ENCODE measurements at regions not wholly inside any gene's neighbourhood (a gene's known extent, or its start where the extent isn't known, plus 50 kb on each side); places are given as distances from the start of the nearest gene placed in this dataset.

DNA sequence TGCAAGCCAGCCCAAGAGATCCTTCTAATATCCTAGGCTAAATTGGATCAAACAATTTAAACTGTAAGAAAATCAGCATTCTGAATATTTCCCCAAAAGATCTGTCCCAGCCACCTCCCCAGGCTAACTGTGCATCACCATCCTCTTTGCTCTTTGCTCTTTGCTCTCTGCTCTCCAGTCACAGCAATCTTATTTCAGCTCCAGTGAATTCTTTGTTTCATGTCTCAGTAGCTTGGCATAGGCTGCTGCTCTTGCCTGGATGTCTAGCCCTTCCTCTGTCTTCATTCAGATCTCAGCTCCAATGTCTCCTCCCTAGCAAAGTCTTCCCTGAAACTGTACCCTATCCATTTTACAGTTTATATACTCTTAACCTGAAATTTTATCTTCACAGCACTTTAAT lies 399.8 kb upstream of the USP15 start:
- no peak for DNase-seq

DNA sequence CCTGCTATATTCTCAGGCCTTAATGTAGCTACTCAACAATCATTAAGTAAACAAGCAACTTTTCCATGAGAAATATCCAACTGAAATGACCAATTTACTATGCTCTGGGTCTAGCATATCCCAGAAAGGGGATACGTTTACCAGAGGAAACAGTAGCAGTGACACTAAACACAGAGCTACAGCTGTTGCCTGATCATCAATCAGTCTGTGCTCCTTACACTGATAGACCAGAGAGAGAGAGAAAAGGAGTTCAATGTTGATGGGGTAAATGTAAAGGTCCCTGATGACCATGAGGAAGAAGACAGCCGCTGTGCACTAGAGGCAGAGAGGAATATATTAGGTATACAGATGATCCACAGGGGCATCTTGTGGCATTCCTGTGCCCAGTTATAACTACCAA lies 397.2 kb upstream of the USP15 start:
- DNase-seq, result no peak

DNA sequence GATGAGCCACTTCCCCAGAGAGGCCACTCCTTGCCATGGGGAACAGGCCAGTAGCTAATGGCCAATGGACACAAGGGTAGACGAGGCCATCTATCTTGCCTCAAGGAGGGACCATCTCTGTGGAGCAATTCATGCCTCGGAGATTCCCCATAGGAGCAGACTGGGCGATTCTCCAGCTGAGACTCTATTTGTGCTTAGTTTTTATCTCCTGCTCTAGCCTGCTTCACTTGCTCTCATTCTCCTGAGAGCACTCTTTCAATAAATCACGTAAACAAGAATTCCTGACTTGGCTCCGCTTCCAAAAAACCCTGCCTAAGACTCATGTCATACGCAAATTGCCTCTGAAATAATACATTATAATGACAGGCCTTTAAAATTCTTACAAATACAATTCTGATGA lies 396.4 kb upstream of the USP15 start:
- no peak for DNase-seq

DNA sequence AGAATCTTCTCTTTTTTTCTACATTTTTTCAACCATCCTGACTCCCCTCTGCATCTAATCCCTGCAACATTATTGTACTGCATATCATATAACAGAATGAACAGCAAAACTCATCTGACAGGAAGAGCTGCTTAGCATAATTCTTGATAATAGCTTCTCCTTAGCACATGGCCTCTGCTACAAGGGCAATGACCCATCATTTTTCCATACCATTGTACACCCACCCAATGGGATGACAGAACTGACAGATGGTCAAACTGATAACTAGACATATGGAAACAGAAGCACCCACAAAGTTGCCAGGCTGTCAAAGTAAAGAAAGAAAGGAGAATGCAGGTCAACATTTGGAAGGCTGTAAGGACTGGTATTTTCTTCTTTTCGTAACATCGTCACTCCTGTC lies 390.4 kb upstream of the USP15 start:
- no peak for DNase-seq

DNA sequence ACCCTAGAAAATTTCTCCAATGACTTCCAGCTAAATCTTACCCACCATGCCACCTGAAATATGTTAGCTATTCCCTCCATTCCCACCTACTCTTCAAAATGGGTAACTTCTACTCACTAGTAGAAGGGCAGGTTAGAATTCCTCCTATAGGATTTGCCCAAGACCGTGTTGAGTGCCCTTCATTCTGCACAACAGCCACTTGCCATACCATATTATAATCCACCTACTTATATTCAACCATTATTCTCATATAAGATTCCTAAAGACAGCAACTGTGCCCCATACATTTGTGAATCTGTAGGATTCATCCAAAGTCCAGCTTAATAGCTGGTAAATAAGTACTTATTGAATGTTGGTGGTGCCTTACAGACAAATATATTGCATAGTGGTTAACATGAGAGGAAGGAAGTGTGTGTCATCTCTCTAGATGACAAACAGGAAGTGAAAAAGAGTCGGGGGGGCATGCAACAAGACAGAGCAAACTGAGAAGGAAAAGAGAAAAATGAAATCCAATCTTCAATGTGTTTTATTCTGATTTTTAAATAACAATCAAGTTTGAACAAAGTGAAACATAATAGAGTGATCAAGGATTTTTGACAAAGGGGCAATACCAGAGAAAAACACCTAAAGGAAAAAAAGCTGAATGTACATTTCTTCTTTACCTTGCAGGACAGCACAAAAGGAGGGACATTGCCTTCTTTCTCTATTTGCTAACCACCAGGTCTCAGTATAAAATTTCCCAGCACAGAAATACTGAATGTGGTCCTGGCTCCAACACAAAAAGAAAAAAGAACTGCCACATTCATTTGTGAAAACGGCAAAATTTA lies 389.3 kb upstream of the USP15 start:
- no peak for DNase-seq

DNA sequence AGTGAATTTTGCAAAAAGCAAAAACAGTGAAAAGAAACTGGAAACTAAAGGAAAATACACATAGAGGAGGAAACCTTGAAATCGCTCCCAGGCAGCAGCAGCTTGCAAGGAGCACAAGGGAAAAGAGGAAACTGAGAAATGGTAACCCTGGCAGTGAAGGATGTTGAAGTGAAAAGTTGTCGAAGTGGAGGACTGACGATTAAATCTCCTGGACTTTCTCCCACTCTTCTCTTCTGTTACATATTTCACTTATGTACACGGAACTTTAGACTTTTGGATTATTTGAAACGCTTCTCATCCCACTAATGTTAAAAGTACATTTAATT lies 388.8 kb upstream of the USP15 start:
- DNase-seq, result no peak

DNA sequence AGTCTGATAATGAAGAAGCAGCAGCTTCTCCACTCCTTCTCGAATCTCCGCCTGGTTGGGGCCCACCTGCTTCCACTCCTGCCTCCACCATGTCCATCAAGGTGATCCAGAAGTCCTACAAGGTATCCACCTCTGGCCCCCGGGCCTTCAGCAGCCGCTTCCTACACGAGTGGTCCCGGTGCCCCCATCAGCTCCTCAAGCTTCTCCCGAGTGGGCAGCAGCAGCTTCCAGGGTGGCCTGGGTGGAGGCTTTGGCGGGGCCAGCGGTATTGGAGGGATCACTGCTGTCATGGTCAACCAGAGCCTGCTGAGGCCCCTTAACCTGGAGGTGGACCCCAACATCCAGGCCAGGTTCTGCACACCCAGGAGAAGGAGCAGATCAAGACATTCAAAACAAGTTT lies 381.0 kb upstream of the USP15 start:
- DNase-seq, result no peak

GRCh38 chr12:61880186-61880585 lies 380.0 kb upstream of the USP15 start:
- DNase-seq, result no peak

DNA sequence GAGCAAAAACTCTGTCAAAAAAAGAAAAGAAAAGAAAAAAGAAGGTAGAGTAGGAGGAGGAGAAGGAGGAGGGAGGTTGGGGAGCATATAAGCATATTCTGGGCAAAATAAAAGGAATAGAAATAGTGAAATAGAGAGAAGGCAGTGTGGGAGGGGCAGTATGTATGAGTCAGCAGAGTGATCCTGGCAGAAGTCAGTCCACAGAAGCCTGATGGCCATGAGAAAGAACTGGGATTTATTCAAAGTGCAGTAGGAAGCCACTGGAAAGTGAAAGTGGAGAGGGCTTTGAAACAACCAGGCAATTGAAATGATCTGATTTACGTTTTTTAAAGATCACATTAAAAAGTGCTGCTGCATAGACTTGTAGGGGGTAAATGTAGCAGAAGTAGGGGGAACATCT lies 368.6 kb upstream of the USP15 start:
- DNase-seq, result no peak

DNA sequence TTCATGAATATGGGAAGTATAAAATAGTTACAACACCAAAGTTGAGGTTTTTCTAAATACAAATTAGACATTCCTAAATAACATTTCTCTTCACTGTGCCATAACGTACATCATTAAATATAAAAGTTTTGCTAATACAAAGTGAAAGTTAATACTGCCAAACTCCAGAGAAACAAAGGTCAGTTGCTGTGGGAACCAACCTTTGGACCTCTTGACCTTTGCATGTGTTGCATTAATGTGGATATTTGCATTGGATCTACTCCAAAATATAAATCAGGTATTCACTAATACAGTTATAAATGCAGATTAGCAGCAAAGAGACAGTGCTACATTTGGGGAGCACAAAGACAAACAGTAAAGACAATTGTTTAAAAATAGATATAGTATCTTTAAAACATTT lies 366.0 kb upstream of the USP15 start:
- DNase-seq, result no peak

DNA sequence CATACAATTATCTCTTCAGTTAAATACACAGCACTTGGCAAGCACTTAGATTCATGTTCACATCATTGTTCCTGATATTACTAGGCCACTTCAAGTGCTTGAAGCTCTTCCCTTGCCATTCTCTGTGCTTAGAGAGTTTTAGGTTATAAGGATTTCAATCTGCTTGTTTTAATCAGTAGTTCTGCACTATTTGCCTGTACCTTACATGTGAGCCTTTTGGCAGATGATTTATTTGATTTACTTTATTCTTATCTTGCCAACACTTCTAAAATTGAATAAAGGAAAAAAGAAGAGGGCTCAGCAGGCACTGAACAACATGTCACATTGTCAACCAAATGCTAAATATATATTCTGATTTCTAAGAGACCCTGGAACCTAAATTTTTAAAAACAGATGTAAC lies 363.8 kb upstream of the USP15 start:
- no peak for DNase-seq

- DNase-seq, result no peak
Measured at GRCh38 chr12:61902403-61902802, 357.8 kb upstream of the USP15 start.

- DNase-seq, result no peak
Measured at GRCh38 chr12:61911113-61911512, 349.1 kb upstream of the USP15 start.

GRCh38 chr12:61915420-61915819 lies 344.8 kb upstream of the USP15 start:
- no peak for DNase-seq

DNA sequence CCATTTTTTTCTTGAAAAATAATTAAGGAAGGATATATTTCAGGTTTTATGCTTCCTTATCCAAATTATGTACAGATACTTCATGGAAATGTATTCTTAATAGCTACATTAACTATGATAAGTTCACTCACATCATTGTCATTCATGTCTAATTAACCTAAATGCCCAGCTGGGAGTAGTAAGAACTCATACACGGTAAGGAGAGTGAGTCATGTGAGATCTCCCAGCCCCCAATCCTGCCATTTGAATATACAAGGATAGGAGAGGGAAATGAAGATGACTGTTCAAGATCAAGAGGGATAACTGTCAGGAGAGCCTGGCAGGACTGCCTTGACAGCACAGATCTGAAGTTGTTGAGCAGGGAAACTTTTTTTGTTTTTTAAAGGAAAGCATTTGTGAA lies 343.4 kb upstream of the USP15 start:
- DNase-seq, result no peak

DNA sequence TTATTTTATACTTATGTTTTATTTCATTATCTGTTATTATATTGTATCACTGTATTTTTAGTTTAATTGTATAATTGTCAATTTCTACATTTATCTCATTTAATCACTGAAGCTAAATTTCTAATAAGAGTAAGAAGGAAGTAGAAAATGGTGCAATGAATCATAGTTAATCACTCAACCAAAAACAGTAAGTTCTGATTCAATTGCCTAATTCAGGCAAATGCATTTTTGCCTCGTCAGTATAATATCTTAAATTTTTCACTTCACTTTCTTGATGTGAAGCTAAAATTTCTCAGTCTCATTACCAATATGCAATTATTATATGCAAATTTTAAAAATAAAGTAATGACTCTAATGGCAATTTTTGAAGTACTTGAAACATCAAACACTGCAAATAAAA lies 340.5 kb upstream of the USP15 start:
- no peak for DNase-seq

DNA sequence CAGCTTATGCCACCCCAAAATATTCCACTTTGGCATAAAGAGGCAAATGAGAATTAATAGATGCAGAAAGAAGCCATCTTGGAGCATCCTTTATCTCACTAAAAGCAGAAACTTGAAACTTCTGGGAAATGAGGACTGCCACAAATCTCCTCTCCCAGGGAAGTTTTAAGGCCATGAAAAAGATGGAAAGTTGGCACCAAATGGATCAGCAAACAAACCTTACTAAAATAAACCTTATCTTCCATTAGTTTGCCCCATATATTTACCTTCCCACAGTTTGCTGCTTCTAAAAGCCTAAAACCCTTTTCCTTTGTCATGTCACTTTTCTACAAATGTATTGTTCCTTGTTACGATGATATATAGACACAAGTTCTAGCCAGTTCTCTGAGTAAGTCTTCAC lies 340.0 kb upstream of the USP15 start:
- no peak for DNase-seq

- no peak for DNase-seq
Measured at GRCh38 chr12:61923152-61923551, 337.1 kb upstream of the USP15 start.

DNA sequence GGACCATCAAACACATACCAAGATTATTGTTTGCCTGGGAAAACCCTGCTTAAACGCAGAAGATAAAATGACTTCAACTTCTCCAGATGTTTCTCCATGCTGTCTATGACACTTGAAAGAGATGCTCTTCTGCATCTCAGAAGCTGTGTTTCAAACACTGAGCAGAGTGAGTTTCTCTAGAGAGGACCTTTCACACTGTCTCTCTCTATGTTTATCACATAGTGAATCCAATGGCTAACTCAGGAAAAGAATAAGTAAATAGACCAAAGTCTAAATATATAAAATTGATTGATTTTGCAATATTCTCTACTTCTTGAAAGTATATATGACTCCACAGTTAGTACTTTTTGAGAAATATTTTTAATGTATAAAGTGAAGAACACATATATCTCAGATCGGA lies 325.6 kb upstream of the USP15 start:
- DNase-seq, result no peak

DNA sequence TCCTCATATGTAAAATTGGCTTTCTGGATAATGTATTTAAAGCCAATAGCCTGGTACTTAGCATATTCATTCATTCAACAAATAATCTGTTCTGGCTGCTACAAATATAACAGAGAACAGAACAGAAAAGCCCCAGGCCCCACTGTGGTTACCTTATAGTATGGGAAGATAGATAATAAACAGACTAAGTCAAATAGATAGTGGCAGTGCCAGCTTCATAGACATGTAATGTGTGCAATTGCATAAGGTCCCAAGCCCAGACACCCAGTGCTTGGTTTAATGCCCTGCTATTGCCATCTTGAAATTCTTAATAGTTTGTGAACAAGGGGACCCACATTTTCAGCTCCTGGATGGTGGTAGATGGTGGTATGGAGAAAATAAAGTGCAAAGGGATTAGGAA lies 320.2 kb upstream of the USP15 start:
- DNase-seq, result no peak

DNA sequence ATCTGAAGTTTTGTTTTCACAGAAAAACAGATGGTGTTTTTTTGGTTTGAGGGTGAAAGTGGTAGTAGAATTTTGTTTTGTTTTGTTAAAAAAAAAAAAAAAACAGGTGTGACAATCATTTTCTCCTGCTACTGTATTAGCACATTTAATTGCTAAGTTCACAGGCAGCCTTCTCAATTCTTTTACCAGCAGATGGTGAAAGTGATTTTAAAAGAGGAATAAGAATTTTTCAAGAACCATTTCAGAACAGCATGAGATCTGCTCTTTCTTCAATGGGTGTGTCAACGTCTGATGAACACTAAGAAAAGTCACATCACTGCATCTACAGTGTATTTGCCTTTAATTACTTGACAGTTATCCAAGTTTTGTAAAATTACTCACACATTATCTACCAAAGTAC lies 303.7 kb upstream of the USP15 start:
- DNase-seq, result no peak

DNA sequence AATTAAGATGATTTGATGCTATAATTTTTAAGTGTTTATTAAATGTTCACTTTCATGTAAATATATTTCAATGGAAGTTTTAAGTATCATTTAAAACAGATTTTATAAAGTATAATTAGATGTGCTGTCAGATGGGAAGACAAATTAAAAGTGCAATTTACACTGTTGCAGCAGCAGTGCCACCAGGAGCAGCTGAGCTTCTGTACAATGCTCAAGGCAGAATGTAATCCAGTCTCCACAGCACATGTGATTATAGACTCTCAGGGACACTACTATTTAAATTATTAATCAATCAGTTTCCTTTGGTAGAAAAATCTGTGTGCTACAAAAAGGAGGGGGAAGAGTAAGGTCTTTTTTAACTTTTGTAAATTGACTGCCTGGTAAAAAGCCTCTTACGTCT lies 285.7 kb upstream of the USP15 start:
- DNase-seq, result no peak

DNA sequence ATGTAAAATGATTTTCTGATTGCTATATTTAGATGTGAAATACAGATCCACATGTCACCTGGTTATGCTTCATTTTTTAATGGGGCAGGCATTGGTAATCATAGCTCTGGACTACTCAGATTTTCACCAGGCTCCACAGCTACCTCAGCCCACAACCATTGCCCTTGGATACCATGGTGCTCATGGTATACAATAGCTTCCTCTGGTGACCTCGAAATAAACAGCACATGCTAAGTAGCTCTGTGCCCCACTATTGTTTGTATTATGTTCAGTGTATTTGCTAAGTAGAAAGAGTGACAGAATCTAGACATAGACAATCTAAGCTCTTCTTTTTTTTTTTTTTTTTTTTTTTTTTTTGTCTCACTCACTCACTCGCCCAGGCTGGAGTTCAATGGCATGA lies 274.4 kb upstream of the USP15 start:
- DNase-seq, result no peak

DNA sequence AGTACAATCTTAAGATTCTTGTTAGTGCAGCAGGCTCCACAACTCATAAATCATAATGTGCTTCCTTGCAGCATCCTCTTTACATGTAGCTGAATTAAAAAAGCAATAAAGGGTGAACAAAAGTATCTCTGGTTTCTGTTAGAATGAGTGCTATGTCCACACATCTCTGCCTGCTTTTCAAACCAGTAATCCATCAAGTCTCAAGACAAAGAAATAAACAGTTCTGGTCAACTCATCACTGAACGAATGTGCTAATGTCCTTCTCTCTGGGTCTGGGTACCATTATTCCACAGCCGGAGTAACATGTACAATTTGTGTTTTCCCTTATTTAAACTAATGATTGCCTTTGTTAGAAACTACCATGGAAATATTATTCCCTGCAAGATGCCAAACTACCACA lies 273.0 kb upstream of the USP15 start:
- no peak for DNase-seq

DNA sequence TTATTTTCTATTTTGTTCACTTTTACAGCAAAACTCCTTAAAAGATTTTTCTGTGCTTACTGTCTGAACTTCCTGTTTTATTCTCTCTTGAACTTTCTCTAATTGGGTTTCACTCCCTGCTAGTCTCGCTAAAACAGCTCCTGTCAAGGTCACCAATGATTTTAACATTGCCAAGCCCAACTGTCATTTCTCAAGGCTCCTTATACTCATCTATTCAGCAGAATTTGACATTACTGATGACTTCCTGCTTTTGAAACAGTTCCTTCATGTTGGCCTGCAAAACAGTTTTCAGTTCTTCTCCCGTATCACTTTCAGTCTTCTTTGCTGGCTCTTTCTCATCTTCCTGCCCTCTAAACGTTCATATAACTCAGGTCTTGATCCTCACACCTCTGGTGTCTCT lies 268.5 kb upstream of the USP15 start:
- DNase-seq, result no peak

Data from activated CD8-positive, alpha-beta memory T cell treated with anti-CD3 and anti-CD28 coated beads, Interleukin-2, amount 50 U/mL, for 4 hours (primary cell).